ENCODE measurements at regions not wholly inside any gene's neighbourhood (a gene's known extent, or its start where the extent isn't known, plus 50 kb on each side); places are given as distances from the start of the nearest gene placed in this dataset.

- TF ChIP-seq CTCF (IDR thresholded peaks at IDR 0.05; ENCODE audit: low read length) = no peak
- no peak for TF ChIP-seq EZH2 (IDR thresholded peaks at IDR 0.05; ENCODE audit: borderline replicate concordance, low read length)
Observed at GRCh38 chr3:182693723-182694122, 99.6 kb upstream of the ATP11B start.

All from OCI-LY1 (cell line).